Choroid plexus epithelial cell (primary cell): ENCODE measurements at regions not wholly inside any gene's neighbourhood (a gene's known extent, or its start where the extent isn't known, plus 50 kb on each side); places are given as distances from the start of the nearest gene placed in this dataset.

Experiments used
- DNase-seq: peaks from one replicate; pipeline ENCODE4 v3.0.0-alpha.2; 2010; ENCODE audit warnings: low read depth
- H3K4me3 ChIP-seq: 2 replicates; pipeline ENCODE4 v1.5.1; 2011; ENCODE audit warnings: low read depth, mild to moderate bottlenecking, control low read depth, low read length, moderate library complexity
- CTCF ChIP-seq: conservative IDR thresholded peaks from 2 replicates; pipeline ENCODE4 v1.5.1; 2011; ENCODE audit warnings: low read depth, mild to moderate bottlenecking, control low read depth, inconsistent platforms, low read length, moderate library complexity

DNA sequence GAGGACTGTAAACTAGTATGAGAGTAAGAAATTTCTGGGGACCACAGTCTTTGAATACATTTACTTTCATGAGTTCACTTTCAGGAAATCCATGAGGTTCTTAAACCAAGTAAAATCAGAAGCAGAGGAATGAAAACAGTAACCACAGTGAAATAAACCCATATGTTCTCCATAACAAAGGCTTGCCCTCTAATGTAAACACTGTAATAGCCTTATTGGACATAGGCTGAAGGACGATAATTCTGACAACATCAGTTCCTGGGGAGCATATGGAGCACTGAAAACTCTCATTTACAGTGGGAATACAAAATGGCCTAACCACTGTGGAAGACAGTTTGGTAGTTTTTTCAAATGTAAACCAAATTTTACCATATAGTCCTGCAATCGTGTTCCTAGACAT lies 965.8 kb downstream of the NSUN3 start:
- H3K4me3 ChIP-seq, result no peak overlapping the region
- no peak for DNase-seq
- no peak for TF ChIP-seq CTCF

- no peak for TF ChIP-seq CTCF
- no peak overlapping the region for H3K4me3 ChIP-seq
- no peak for DNase-seq
These were observed 966.8 kb downstream of the NSUN3 start for GRCh38 chr3:95029644-95030043.

DNA sequence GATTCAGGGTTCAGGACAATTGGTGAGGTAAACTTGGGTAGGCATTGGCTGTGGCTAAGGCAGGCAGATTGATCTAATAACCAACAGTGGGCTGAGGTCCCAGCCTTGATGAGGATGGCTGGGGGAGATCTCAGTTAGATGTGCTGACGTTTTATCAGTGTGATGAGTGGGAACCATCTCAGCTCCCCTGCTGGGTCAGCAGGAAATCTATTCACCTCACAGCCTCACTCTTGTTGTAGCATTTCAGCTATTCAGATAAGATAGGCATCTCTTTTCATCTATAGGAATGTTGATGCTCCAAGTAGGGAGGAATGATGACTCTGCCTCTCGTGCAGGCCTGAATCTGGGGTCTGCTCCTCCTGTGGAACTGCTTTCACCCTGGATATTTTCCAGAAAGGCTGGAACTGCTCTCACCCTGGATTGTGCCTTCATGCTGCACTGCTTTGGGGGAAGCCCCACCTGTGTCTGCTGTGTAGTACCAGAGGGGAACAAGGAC lies 973.7 kb downstream of the NSUN3 start:
- DNase-seq, result no peak
- no peak overlapping the region for H3K4me3 ChIP-seq
- TF ChIP-seq CTCF, result no peak

GRCh38 chr3:95037097-95037496 lies 974.2 kb downstream of the NSUN3 start:
- H3K4me3 ChIP-seq, result no peak overlapping the region
- DNase-seq, result no peak
- TF ChIP-seq CTCF, result no peak

GRCh38 chr3:95037927-95038326 lies 975.1 kb downstream of the NSUN3 start:
- DNase-seq, result no peak
- TF ChIP-seq CTCF, result no peak

GRCh38 chr3:95044101-95044500 lies 981.2 kb downstream of the NSUN3 start:
- H3K4me3 ChIP-seq, result no peak overlapping the region
- TF ChIP-seq CTCF, result no peak
- DNase-seq, result no peak

More at GRCh38 chr3:95037927-95038326, 975.1 kb downstream of the NSUN3 start:
- H3K4me3 ChIP-seq, result no peak overlapping the region

- H3K4me3 ChIP-seq, result no peak overlapping the region
- TF ChIP-seq CTCF, result no peak
- no peak for DNase-seq
These were observed 985.7 kb downstream of the NSUN3 start for GRCh38 chr3:95048564-95048963.
